OCI-LY7 (cell line): ENCODE measurements at regions not wholly inside any gene's neighbourhood (a gene's known extent, or its start where the extent isn't known, plus 50 kb on each side); places are given as distances from the start of the nearest gene placed in this dataset.

ENCODE experiments used
- EZH2phosphoT487 ChIP-seq: fragments of 200-600 bp; sonication (generic); IDR thresholded peaks from 2 replicates; pipeline ENCODE4 v1.6.1; 2018; ENCODE audit warnings: low read depth, borderline replicate concordance, mild to moderate bottlenecking, mixed run types, antibody characterized with exemption, low read length, moderate library complexity, mixed read lengths
- TF ChIP-seq, protein P1 (sequence below): fragments of 200-600 bp; sonication (generic); conservative IDR thresholded peaks from 2 replicates; pipeline ENCODE4 v1.5.1; 2014; ENCODE audit warnings: mild to moderate bottlenecking, antibody characterized with exemption, low read length, moderate library complexity, mixed read lengths

- TF ChIP-seq, protein P1, sequence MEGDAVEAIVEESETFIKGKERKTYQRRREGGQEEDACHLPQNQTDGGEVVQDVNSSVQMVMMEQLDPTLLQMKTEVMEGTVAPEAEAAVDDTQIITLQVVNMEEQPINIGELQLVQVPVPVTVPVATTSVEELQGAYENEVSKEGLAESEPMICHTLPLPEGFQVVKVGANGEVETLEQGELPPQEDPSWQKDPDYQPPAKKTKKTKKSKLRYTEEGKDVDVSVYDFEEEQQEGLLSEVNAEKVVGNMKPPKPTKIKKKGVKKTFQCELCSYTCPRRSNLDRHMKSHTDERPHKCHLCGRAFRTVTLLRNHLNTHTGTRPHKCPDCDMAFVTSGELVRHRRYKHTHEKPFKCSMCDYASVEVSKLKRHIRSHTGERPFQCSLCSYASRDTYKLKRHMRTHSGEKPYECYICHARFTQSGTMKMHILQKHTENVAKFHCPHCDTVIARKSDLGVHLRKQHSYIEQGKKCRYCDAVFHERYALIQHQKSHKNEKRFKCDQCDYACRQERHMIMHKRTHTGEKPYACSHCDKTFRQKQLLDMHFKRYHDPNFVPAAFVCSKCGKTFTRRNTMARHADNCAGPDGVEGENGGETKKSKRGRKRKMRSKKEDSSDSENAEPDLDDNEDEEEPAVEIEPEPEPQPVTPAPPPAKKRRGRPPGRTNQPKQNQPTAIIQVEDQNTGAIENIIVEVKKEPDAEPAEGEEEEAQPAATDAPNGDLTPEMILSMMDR = no peak
- TF ChIP-seq EZH2phosphoT487 = no peak
Measured at GRCh38 chr2:180790891-180791290, 189.5 kb upstream of the UBE2E3 start.
